Retinal pigment epithelial cell (primary cell): ENCODE measurements at regions not wholly inside any gene's neighbourhood (a gene's known extent, or its start where the extent isn't known, plus 50 kb on each side); places are given as distances from the start of the nearest gene placed in this dataset.

Experiments
- DNase-seq: peaks from one replicate; pipeline ENCODE4 v3.0.0-alpha.2; 2010; ENCODE audit warnings: low read depth
- H3K4me3 ChIP-seq: 2 replicates; pipeline ENCODE4 v1.5.1; 2011; ENCODE audit warnings: mild to moderate bottlenecking, low read length, control low read depth, moderate library complexity
- TF ChIP-seq, protein P1 (sequence below): conservative IDR thresholded peaks from 2 replicates; pipeline ENCODE4 v1.5.1; 2011; ENCODE audit warnings: low read depth, low read length, control low read depth, inconsistent platforms

- DNase-seq = no peak
- TF ChIP-seq, protein P1, sequence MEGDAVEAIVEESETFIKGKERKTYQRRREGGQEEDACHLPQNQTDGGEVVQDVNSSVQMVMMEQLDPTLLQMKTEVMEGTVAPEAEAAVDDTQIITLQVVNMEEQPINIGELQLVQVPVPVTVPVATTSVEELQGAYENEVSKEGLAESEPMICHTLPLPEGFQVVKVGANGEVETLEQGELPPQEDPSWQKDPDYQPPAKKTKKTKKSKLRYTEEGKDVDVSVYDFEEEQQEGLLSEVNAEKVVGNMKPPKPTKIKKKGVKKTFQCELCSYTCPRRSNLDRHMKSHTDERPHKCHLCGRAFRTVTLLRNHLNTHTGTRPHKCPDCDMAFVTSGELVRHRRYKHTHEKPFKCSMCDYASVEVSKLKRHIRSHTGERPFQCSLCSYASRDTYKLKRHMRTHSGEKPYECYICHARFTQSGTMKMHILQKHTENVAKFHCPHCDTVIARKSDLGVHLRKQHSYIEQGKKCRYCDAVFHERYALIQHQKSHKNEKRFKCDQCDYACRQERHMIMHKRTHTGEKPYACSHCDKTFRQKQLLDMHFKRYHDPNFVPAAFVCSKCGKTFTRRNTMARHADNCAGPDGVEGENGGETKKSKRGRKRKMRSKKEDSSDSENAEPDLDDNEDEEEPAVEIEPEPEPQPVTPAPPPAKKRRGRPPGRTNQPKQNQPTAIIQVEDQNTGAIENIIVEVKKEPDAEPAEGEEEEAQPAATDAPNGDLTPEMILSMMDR = no peak
These were observed 339.1 kb downstream of the TSN start for GRCh38 chr2:122094557-122094956.

GRCh38 chr2:122096761-122097160, 341.3 kb downstream of the TSN start:
- no peak overlapping the region for H3K4me3 ChIP-seq
- DNase-seq = no peak
- TF ChIP-seq, protein P1 = no peak

More at GRCh38 chr2:122094557-122094956, 339.1 kb downstream of the TSN start:
- no peak overlapping the region for H3K4me3 ChIP-seq

GRCh38 chr2:122098306-122098705, 342.9 kb downstream of the TSN start:
- H3K4me3 ChIP-seq = no peak overlapping the region
- DNase-seq = no peak
- TF ChIP-seq, protein P1 = no peak

- TF ChIP-seq, protein P1 = no peak
- no peak for DNase-seq
- no peak overlapping the region for H3K4me3 ChIP-seq
These were observed 344.9 kb downstream of the TSN start for GRCh38 chr2:122100346-122100745.

DNA sequence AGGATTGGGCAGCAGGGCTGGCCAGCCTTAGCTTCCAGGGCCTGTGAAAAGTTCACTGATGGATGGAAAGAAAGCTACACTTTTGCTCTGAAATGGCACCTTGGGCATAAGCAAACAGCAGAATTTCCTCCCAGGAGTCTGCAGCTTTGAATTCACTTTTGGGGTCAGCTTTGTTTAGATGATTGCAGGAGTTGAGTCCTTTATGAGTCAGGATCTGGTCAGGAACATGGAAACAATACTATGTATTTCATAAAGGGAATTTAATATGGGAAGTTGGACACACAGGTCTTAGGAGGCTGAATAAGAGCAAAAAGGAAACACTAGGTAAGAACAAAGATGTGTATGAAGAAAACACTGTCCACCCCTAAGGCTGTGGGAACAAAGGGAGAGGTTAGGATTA, 345.3 kb downstream of the TSN start:
- H3K4me3 ChIP-seq = no peak overlapping the region
- TF ChIP-seq, protein P1 = no peak

GRCh38 chr2:122101319-122101718, 345.9 kb downstream of the TSN start:
- TF ChIP-seq, protein P1 = no peak
- no peak for DNase-seq
- H3K4me3 ChIP-seq = no peak overlapping the region

More for the DNA sequence above, 345.3 kb downstream of the TSN start:
- no peak for DNase-seq

GRCh38 chr2:122105171-122105876, 349.9 kb downstream of the TSN start:
- TF ChIP-seq, protein P1 = no peak
- no peak for DNase-seq
- H3K4me3 ChIP-seq = no peak overlapping the region
